Activated B cell treated with CpG ODN at 0.5 μM for 24 hours (primary cell): ENCODE measurements at regions not wholly inside any gene's neighbourhood (a gene's known extent, or its start where the extent isn't known, plus 50 kb on each side); places are given as distances from the start of the nearest gene placed in this dataset.

Experiments
- ATAC-seq: fragments of 200-7000 bp; cut with Tn5 transposase; one replicate; pipeline ENCODE4 v1.10.0; 2021; ENCODE audit warnings: low read depth, mild to moderate bottlenecking, moderate library complexity
- CTCF ChIA-PET: fragments of 350-600 bp; sonication (Branson Sonifier 250); formaldehyde crosslinking; loops from one replicate; lab custom pipeline; 2021; ENCODE audit warnings: antibody characterized with exemption; lab: Charles Lee
- POLR2A ChIA-PET: fragments of 350-600 bp; sonication (Branson Sonifier 250); formaldehyde crosslinking; loops from one replicate; lab custom pipeline; 2021; ENCODE audit warnings: antibody characterized with exemption; lab: Charles Lee
- DNase-seq: peaks from one replicate; pipeline ENCODE4 v3.0.0; 2022
- H3K27ac Mint-ChIP-seq: one replicate; pipeline ENCODE4 v1.8.0; 2020; ENCODE audit warnings: mixed read lengths
- H3K27me3 Mint-ChIP-seq: one replicate; pipeline ENCODE4 v1.8.0; 2021; ENCODE audit warnings: mixed read lengths
- H3K36me3 Mint-ChIP-seq: one replicate; pipeline ENCODE4 v1.8.0; 2021; ENCODE audit warnings: low read depth, mixed read lengths
- H3K4me1 Mint-ChIP-seq: one replicate; pipeline ENCODE4 v1.8.0; 2021; ENCODE audit warnings: mixed read lengths
- H3K4me3 Mint-ChIP-seq: one replicate; pipeline ENCODE4 v1.8.0; 2020; ENCODE audit warnings: mild to moderate bottlenecking, mixed read lengths
- H3K9me3 Mint-ChIP-seq: one replicate; pipeline ENCODE4 v1.8.0; 2020; ENCODE audit warnings: mixed read lengths
- intact Hi-C: fragments of 100-400 bp; cut with micrococcal nuclease; formaldehyde crosslinking; loops from one replicate; pipeline ENCODE4 v1.15.1; 2024
- TF ChIP-seq, protein P1 (sequence below): fragments of 200-600 bp; IDR thresholded peaks from one replicate; pipeline ENCODE4 v1.8.0; 2022; ENCODE audit warnings: antibody characterized with exemption, mild to moderate bottlenecking

DNA sequence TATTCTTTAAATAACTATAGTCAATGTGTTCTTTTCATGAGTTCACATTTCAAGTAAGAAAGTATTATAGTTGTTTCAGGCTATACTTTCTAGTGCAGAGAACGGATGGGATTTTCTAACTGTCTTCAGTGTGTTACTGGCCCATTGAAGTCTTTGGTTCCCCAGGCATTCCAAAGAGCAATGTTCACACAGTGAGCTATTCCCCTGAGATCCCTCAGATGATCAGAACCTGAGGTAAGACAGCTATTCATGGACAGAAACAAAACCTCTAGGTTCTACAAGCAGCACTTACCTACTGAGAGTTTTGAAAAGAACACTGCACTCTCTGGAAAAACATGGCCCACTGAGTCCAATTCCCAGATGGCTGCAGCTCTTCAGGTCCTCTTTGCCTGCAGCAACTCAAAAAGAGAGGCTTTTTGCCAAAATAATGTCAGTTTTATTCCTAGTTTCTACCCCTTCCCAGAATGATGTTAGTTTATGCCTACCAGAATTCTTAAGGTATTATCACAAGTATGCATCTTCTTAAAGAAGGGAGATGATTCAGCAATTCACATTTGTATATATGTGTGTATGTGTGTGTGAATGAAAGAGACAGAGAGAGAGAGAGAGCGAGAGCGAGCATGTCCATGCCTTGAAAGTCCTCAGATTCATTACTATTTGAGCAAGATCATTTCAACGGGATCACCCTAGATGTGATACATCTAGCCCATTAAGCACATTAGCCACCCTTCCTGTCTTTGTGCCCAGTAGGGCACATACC lies 146.1 kb downstream of the PDHA2 start:
- Mint-ChIP-seq H3K27ac (no peak overlapping the region), H3K27me3 (no peaks in the 10 kb centered on the region), H3K4me1 (no peaks in the 10 kb centered on the region), H3K9me3 (peaks cover 7% of the 10 kb centered on the region), H3K4me3 (no peak overlapping the region), H3K36me3 (no peaks in the 10 kb centered on the region)
- intact Hi-C loops, result no loop called here
- ChIA-PET POLR2A (no interaction called here), CTCF (no interaction called here)
- TF ChIP-seq, protein P1, sequence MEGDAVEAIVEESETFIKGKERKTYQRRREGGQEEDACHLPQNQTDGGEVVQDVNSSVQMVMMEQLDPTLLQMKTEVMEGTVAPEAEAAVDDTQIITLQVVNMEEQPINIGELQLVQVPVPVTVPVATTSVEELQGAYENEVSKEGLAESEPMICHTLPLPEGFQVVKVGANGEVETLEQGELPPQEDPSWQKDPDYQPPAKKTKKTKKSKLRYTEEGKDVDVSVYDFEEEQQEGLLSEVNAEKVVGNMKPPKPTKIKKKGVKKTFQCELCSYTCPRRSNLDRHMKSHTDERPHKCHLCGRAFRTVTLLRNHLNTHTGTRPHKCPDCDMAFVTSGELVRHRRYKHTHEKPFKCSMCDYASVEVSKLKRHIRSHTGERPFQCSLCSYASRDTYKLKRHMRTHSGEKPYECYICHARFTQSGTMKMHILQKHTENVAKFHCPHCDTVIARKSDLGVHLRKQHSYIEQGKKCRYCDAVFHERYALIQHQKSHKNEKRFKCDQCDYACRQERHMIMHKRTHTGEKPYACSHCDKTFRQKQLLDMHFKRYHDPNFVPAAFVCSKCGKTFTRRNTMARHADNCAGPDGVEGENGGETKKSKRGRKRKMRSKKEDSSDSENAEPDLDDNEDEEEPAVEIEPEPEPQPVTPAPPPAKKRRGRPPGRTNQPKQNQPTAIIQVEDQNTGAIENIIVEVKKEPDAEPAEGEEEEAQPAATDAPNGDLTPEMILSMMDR, result no peak
- DNase-seq, result no peak
- ATAC-seq, result no peak

DNA sequence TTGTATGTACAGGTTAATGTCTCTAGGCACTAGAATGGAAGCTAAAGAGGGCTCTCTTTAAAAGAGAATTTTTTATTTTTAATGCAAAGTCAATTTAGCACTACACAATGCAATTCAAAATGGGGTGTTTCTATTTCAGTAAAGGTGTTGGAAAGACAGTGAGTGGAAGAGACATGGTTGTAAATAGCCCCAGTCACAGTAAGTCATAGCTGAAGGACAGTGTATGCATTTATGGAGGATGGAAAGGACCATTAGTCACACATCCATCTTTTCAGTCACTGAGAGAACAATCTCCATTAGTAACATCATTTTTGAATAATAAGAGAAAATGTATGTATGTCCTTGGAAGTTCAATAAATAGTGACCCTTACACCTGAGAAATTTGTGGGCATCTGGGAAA lies 148.0 kb downstream of the PDHA2 start:
- intact Hi-C loops, result no loop called here
- TF ChIP-seq, protein P1, result no peak
- Mint-ChIP-seq H3K4me3 (no peak overlapping the region), H3K27me3 (no peaks in the 10 kb centered on the region), H3K9me3 (peaks cover 3% of the 10 kb centered on the region), H3K4me1 (no peaks in the 10 kb centered on the region), H3K27ac (no peak overlapping the region), H3K36me3 (no peaks in the 10 kb centered on the region)
- no peak for ATAC-seq
- ChIA-PET CTCF (no interaction called here), POLR2A (no interaction called here)
- DNase-seq, result no peak

DNA sequence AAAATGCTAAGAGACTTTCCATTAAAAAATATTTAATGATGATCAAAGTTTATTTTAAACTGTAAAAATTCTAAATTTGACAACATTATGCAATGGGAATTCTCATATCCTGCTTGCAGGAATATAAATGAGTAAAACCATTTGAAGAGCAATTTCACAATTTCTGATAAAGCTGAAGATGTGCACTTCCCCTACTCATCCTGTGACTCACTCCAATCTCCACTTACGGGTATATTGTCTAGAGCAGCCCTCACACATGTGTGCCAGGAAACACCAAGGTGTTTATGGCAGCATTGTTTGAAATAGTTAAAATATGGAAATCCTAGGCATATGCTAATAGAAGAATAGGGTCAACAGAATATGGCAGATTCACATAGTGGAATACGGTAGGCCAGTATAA lies 158.4 kb downstream of the PDHA2 start:
- H3K27ac Mint-ChIP-seq, result no peak overlapping the region
- DNase-seq (no peak), ATAC-seq (no peak)
- peaks cover 10% of the 10 kb centered on the region for H3K9me3 Mint-ChIP-seq
- TF ChIP-seq, protein P1, result no peak
- CTCF ChIA-PET, result no interaction called here
- no peaks in the 10 kb centered on the region for H3K27me3 Mint-ChIP-seq
- H3K4me3 Mint-ChIP-seq, result no peak overlapping the region
- intact Hi-C loops, result no loop called here
- POLR2A ChIA-PET, result no interaction called here
- no peaks in the 10 kb centered on the region for H3K36me3 Mint-ChIP-seq
- no peaks in the 10 kb centered on the region for H3K4me1 Mint-ChIP-seq

DNA sequence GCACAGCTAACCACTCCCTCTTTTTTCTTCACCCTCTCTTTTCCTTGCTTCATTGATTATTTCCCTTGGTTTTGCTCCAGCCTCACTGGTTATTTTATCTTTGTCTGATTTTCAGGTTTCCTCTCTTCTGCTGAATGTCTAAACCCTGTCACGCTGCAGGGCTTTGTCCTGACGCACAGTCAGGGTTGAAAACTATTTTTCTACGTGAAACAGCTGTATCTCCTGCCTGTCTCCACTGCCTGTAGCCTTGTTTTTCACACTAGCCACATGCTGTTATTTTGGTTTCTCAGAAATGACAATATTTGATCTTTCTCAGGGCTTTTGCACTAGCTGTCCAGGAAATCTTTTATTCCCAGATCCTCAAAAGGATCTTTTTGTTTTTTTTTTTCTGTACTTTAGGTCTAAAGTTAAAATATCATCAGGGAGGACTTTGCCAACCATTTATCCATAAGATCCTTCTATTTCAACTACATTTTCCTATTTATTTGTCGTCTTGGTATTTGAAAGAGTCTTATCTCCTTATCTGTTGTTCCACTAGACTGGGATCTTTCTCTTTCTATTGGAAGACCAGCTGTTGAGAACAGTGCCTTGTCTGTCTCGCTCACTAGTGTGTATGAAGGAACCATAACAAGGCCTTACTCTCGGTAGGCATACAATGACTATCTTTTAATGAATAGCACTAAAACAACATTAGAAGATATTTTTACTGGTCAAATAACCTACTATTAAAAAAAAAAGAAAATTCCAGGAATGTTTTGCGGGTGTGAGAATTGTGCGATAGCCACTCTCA lies 164.3 kb downstream of the PDHA2 start:
- DNase-seq (no peak), ATAC-seq (no peak)
- Mint-ChIP-seq H3K27me3 (no peaks in the 10 kb centered on the region), H3K27ac (no peak overlapping the region), H3K9me3 (peaks cover 6% of the 10 kb centered on the region), H3K36me3 (no peaks in the 10 kb centered on the region), H3K4me3 (no peak overlapping the region), H3K4me1 (no peaks in the 10 kb centered on the region)
- POLR2A ChIA-PET, result no interaction called here
- intact Hi-C loops, result no loop called here
- TF ChIP-seq, protein P1, result no peak
- CTCF ChIA-PET, result no interaction called here

DNA sequence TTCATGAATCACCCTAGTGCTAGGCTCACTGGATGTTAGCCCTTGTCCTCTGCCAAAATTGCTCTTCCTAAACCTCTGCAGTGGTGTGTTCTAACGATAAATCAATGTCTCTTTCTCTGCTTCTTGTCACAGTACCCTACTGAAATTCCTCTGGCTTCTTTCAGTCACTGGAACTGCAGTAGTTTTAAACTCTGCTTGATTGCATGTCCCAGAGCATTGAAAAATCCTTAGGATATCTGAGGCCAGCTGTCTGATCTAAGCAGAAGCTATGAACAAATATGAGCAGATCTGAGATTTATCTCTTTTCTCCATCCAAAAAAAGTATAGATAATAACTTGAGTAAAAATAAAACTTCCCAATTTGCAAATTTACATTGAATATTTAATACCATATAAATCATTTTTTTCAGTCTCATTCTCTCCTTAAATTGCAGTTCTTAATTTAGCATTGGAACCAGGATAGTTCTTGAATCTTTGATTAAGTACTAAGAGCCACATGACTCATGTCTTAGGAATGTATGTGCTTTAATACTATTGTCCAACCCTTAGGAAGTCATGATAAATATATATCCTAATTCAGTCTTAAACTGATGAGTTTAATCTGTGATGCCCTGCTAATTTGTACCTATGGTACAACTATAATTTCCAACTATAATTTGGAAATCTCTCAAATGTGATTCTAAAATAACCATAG lies 169.7 kb downstream of the PDHA2 start:
- TF ChIP-seq, protein P1, result no peak
- peaks cover 5% of the 10 kb centered on the region for H3K9me3 Mint-ChIP-seq
- intact Hi-C loops, result no loop called here
- H3K36me3 Mint-ChIP-seq, result no peaks in the 10 kb centered on the region
- no peak overlapping the region for H3K4me3 Mint-ChIP-seq
- no peaks in the 10 kb centered on the region for H3K27me3 Mint-ChIP-seq
- CTCF ChIA-PET, result no interaction called here
- no peak overlapping the region for H3K27ac Mint-ChIP-seq
- no peaks in the 10 kb centered on the region for H3K4me1 Mint-ChIP-seq
- DNase-seq (no peak), ATAC-seq (no peak)
- POLR2A ChIA-PET, result no interaction called here
